GM12891 (cell line): ENCODE measurements at regions not wholly inside any gene's neighbourhood (a gene's known extent, or its start where the extent isn't known, plus 50 kb on each side); places are given as distances from the start of the nearest gene placed in this dataset.

Source experiments
- POLR2A ChIP-seq: IDR thresholded peaks from 2 replicates; pipeline ENCODE4 v1.6.1; 2011; ENCODE audit warnings: low read depth, low read length, control low read depth
- POLR2AphosphoS5 ChIP-seq: IDR thresholded peaks from 2 replicates; pipeline ENCODE4 v1.6.1; 2011; ENCODE audit warnings: low read depth, low read length, control low read depth
- SPI1 ChIP-seq: IDR thresholded peaks from 2 replicates; pipeline ENCODE4 v1.6.1; 2011; ENCODE audit warnings: low read depth, low read length, control low read depth

- TF ChIP-seq POLR2A (no peak), POLR2AphosphoS5 (no peak), SPI1 (no peak)
These were observed 609.1 kb downstream of the UTRN start for GRCh38 chr6:144894240-144894639.
